ENCODE measurements at regions not wholly inside any gene's neighbourhood (a gene's known extent, or its start where the extent isn't known, plus 50 kb on each side); places are given as distances from the start of the nearest gene placed in this dataset.
A peak's percentile ranks its signal among the peaks of the same experiment; 100 is the strongest.

DNA sequence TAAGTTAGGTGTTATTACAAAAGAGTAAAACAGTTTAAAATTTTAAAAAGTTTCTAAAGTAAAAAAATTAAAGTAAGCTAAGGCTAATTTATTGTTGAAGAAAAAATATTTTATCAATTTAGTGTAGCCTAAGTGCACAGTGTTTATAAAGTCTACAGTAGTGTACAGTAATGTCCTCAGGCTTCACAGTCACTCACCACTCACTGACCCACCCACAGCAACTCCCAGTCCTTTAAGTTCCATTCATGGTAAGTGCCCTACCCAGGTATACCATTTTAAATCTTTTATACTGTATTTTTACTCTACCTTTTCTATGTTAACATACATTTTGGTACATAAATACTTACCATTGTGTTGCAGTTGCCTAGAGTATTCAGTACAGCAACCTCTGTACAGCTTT lies 120.3 kb upstream of the DKK2 start:
- H3K36me3 Mint-ChIP-seq, result no peaks in the 10 kb centered on the region
- no peak overlapping the region for H3K27ac Mint-ChIP-seq
- H3K4me1 Mint-ChIP-seq, result no peaks in the 10 kb centered on the region
- no peaks in the 10 kb centered on the region for H3K27me3 ChIP-seq (replicated peaks in 1 of 2; ENCODE audit: control insufficient read depth in 2 of 2, extremely low read depth in 1 of 2, insufficient read depth in 2 of 2, low read length in 1 of 2)
- H3K27ac ChIP-seq (ENCODE audit: low read length), result no peak overlapping the region
- peaks cover 0 to 2% of the 10 kb centered on the region in 2 donors for H3K27me3 Mint-ChIP-seq
- H3K9me3 Mint-ChIP-seq, result peaks cover 0 to 4% (median 0%) of the 10 kb centered on the region in 3 donors
- no peaks in the 10 kb centered on the region for H3K4me1 ChIP-seq (ENCODE audit: control insufficient read depth in 1 of 2, extremely low read depth in 1 of 2, insufficient read depth in 2 of 2, low read length in 2 of 2)
- H3K36me3 ChIP-seq (ENCODE audit: control insufficient read depth in 2 of 2, extremely low read depth in 1 of 2, insufficient read depth in 1 of 2, low read length in 1 of 2), result no peaks in the 10 kb centered on the region
- POLR2A ChIA-PET, result no interaction called here
- H3K4me3 Mint-ChIP-seq, result no peak overlapping the region
- no peak overlapping the region for H3K4me3 ChIP-seq (ENCODE audit: control insufficient read depth in 1 of 2, extremely low read depth in 1 of 2, low read length in 1 of 2)
- CTCF ChIA-PET, result no interaction called here
- no peak for ATAC-seq (replicated peaks in 1 of 4)
- no peak for DNase-seq
- no peaks in the 10 kb centered on the region for H3K9me3 ChIP-seq

DNA sequence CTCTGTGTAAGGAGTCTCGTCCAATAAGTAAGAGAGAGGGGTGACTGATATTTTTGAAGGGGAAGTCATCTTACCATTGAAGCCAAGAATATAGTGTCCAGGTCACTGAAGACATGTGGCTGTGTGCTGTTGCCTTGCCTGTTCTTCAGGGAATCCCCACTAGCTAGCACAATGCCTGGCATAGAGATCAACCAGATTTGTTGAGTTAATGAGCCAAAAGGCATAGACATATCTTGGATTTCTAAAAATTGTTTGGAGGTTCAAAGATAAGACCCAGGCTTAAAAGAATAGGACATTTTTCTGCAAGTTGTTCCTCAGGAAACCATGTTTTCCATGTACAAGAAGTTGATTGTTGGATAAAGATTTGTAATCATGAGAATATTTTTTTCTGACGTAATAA lies 119.3 kb upstream of the DKK2 start:
- Histone ChIP-seq H3K4me3 (ENCODE audit: control insufficient read depth in 1 of 2, extremely low read depth in 1 of 2, low read length in 1 of 2) (no peak overlapping the region), H3K27me3 (replicated peaks in 1 of 2; ENCODE audit: control insufficient read depth in 2 of 2, extremely low read depth in 1 of 2, insufficient read depth in 2 of 2, low read length in 1 of 2) (no peaks in the 10 kb centered on the region), H3K36me3 (ENCODE audit: control insufficient read depth in 2 of 2, extremely low read depth in 1 of 2, insufficient read depth in 1 of 2, low read length in 1 of 2) (no peaks in the 10 kb centered on the region), H3K27ac (ENCODE audit: low read length) (no peak overlapping the region), H3K4me1 (ENCODE audit: control insufficient read depth in 1 of 2, extremely low read depth in 1 of 2, insufficient read depth in 2 of 2, low read length in 2 of 2) (no peaks in the 10 kb centered on the region), H3K9me3 (no peaks in the 10 kb centered on the region)
- Mint-ChIP-seq H3K9me3 (no peaks in the 10 kb centered on the region), H3K36me3 (no peaks in the 10 kb centered on the region), H3K4me3 (no peak overlapping the region), H3K27me3 (peaks cover 0 to 2% of the 10 kb centered on the region in 2 donors), H3K27ac (no peak overlapping the region), H3K4me1 (no peaks in the 10 kb centered on the region)
- CTCF ChIA-PET, result no interaction called here
- WGBS (ENCODE audit: insufficient coverage), result no CpG with 5 or more reads among the region's 2 CpGs
- DNase-seq (no peak), ATAC-seq (replicated peaks in 1 of 4) (no peak)
- POLR2A ChIA-PET, result no interaction called here

DNA sequence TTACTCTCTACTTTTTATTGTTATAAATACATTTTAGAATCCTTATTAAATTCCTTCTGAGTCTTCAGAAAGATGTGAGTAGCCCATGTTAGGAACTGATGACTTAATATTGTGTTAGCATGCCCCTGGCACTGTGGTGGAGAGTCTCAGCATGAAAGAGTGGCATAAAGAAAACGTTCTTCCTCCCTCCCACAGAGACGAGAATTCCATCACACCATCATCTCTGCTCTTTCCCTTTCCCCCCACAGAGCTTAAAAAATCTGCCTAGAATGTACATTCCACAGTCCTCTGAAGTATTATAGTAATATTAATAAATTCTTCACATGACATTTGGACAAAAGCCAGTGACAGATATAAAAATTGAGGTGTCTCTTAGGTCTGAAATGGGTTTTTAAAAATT lies 117.8 kb upstream of the DKK2 start:
- Histone ChIP-seq H3K4me3 (ENCODE audit: control insufficient read depth in 1 of 2, extremely low read depth in 1 of 2, low read length in 1 of 2) (no peak overlapping the region), H3K27me3 (replicated peaks in 1 of 2; ENCODE audit: control insufficient read depth in 2 of 2, extremely low read depth in 1 of 2, insufficient read depth in 2 of 2, low read length in 1 of 2) (no peaks in the 10 kb centered on the region), H3K9me3 (no peaks in the 10 kb centered on the region), H3K27ac (ENCODE audit: low read length) (no peak overlapping the region), H3K36me3 (ENCODE audit: control insufficient read depth in 2 of 2, extremely low read depth in 1 of 2, insufficient read depth in 1 of 2, low read length in 1 of 2) (no peaks in the 10 kb centered on the region), H3K4me1 (ENCODE audit: control insufficient read depth in 1 of 2, extremely low read depth in 1 of 2, insufficient read depth in 2 of 2, low read length in 2 of 2) (no peaks in the 10 kb centered on the region)
- ChIA-PET CTCF (no interaction called here), POLR2A (no interaction called here)
- no peaks in the 10 kb centered on the region for H3K4me1 Mint-ChIP-seq
- H3K36me3 Mint-ChIP-seq, result no peaks in the 10 kb centered on the region
- H3K4me3 Mint-ChIP-seq, result no peak overlapping the region
- DNase-seq (no peak), ATAC-seq (replicated peaks in 1 of 4) (no peak)
- no peaks in the 10 kb centered on the region for H3K9me3 Mint-ChIP-seq
- no peak overlapping the region for H3K27ac Mint-ChIP-seq
- peaks cover 0 to 2% of the 10 kb centered on the region in 2 donors for H3K27me3 Mint-ChIP-seq
- no CpG with 5 or more reads among the region's 2 CpGs for WGBS (ENCODE audit: insufficient coverage)

DNA sequence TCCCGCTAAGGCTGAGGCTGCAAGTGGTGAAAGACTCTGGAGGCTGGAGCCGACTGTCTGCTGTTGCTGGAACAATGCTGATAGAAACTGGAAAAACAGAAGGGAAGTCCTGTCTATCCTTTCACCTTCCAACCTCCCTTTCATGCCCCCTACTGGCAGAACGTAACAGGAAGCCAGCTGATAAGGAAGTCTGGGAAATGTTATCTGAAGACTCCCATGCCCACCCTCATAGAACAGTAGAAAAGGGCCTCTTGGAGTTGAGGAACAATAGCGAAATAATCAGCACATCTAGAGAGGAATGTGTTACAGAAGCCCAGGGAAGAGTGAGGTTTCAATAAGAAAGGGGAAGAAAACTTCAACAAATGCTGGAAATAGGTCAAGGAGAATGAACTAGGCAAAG lies 117.1 kb upstream of the DKK2 start:
- DNase-seq (no peak), ATAC-seq (replicated peaks in 1 of 4) (no peak)
- H3K4me1 Mint-ChIP-seq, result no peaks in the 10 kb centered on the region
- no peak overlapping the region for H3K4me3 Mint-ChIP-seq
- ChIA-PET POLR2A (no interaction called here), CTCF (no interaction called here)
- H3K27ac Mint-ChIP-seq, result no peak overlapping the region
- H3K9me3 Mint-ChIP-seq, result no peaks in the 10 kb centered on the region
- no peaks in the 10 kb centered on the region for H3K4me1 ChIP-seq (ENCODE audit: control insufficient read depth in 1 of 2, extremely low read depth in 1 of 2, insufficient read depth in 2 of 2, low read length in 2 of 2)
- no peaks in the 10 kb centered on the region for H3K36me3 Mint-ChIP-seq
- H3K27me3 ChIP-seq (replicated peaks in 1 of 2; ENCODE audit: control insufficient read depth in 2 of 2, extremely low read depth in 1 of 2, insufficient read depth in 2 of 2, low read length in 1 of 2), result no peaks in the 10 kb centered on the region
- no peaks in the 10 kb centered on the region for H3K36me3 ChIP-seq (ENCODE audit: control insufficient read depth in 2 of 2, extremely low read depth in 1 of 2, insufficient read depth in 1 of 2, low read length in 1 of 2)
- no peak overlapping the region for H3K27ac ChIP-seq (ENCODE audit: low read length)
- H3K9me3 ChIP-seq, result no peaks in the 10 kb centered on the region
- peaks cover 0 to 2% of the 10 kb centered on the region in 2 donors for H3K27me3 Mint-ChIP-seq
- no peak overlapping the region for H3K4me3 ChIP-seq (ENCODE audit: control insufficient read depth in 1 of 2, extremely low read depth in 1 of 2, low read length in 1 of 2)
- WGBS (ENCODE audit: insufficient coverage), result no CpG with 5 or more reads among the region's 4 CpGs

DNA sequence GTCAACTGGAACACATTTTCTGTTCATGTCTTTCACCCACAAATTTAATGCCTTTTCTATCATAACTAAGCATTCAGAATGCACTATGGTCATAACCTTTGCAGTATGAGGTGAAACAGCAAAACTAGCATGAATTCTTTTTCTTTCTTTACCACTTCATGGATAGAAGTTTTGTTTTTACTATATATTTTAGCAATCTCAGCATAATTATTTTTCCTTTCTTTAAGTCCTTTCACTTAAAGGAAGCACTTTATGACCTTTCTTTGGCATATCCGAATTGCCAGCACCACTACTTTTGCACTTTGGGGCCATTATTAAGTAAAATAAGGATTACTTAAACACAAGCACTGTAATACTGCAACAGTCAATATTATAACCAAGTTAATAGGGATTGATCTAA lies 115.1 kb upstream of the DKK2 start:
- no peaks in the 10 kb centered on the region for H3K36me3 Mint-ChIP-seq
- ATAC-seq (replicated peaks in 1 of 4) (no peak), DNase-seq (no peak)
- H3K4me1 Mint-ChIP-seq, result peaks cover 0 to 4% (median 0%) of the 10 kb centered on the region in 3 donors
- Histone ChIP-seq H3K27ac (ENCODE audit: low read length) (no peak overlapping the region), H3K36me3 (ENCODE audit: control insufficient read depth in 2 of 2, extremely low read depth in 1 of 2, insufficient read depth in 1 of 2, low read length in 1 of 2) (no peaks in the 10 kb centered on the region), H3K4me3 (ENCODE audit: control insufficient read depth in 1 of 2, extremely low read depth in 1 of 2, low read length in 1 of 2) (no peak overlapping the region), H3K27me3 (replicated peaks in 1 of 2; ENCODE audit: control insufficient read depth in 2 of 2, extremely low read depth in 1 of 2, insufficient read depth in 2 of 2, low read length in 1 of 2) (no peaks in the 10 kb centered on the region), H3K9me3 (no peaks in the 10 kb centered on the region), H3K4me1 (ENCODE audit: control insufficient read depth in 1 of 2, extremely low read depth in 1 of 2, insufficient read depth in 2 of 2, low read length in 2 of 2) (no peaks in the 10 kb centered on the region)
- H3K4me3 Mint-ChIP-seq, result no peak overlapping the region
- H3K27me3 Mint-ChIP-seq, result peaks cover 0 to 2% of the 10 kb centered on the region in 2 donors
- WGBS (ENCODE audit: insufficient coverage), result no CpG with 5 or more reads among the region's 1 CpG
- no peaks in the 10 kb centered on the region for H3K9me3 Mint-ChIP-seq
- ChIA-PET POLR2A (no interaction called here), CTCF (no interaction called here)
- H3K27ac Mint-ChIP-seq, result no peak overlapping the region

DNA sequence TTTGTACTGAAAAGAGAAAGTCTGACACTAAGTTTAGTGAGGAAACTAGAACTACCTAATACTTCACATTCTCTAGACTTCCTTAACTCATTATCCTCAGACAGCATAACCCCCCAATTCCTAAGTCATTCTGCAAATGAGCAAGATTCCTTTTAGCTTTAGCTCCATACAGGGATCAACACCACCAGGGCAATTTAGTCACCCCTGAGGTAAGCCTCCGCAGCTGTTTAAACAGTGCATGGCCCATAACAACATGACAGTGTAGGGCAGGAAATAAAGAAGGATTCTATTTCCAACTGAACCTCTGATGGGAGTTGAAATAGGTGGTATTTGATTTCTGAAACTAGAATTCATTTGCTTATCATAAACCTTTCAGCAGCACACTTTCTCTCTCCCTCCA lies 112.8 kb upstream of the DKK2 start:
- POLR2A ChIA-PET, result no interaction called here
- H3K4me3 ChIP-seq (ENCODE audit: control insufficient read depth in 1 of 2, extremely low read depth in 1 of 2, low read length in 1 of 2), result no peak overlapping the region
- H3K27ac Mint-ChIP-seq, result no peak overlapping the region

DNA sequence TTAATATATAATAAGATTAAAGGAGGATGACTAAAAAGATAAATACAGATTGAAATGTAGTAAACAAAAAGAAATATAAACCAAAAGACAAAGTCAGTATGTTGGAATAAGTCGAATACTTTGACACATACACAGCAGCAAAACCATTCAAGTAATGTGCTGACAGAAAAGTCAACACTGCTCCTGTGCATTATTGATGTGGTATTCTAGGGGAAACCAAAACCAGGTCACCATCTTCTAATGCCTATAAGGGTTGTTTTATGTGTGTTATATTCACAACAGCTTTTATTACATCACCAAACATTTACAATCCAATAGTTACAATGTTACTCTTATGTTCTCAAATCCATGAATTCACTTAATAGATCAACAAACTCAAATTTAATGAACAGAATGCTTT lies 111.8 kb upstream of the DKK2 start:
- Mint-ChIP-seq H3K27me3 (peaks cover 0 to 2% of the 10 kb centered on the region in 2 donors), H3K27ac (no peak overlapping the region), H3K9me3 (no peaks in the 10 kb centered on the region), H3K4me1 (peaks cover 0 to 4% (median 0%) of the 10 kb centered on the region in 3 donors), H3K4me3 (no peak overlapping the region), H3K36me3 (no peaks in the 10 kb centered on the region)
- no peaks in the 10 kb centered on the region for H3K36me3 ChIP-seq (ENCODE audit: control insufficient read depth in 2 of 2, extremely low read depth in 1 of 2, insufficient read depth in 1 of 2, low read length in 1 of 2)
- H3K4me1 ChIP-seq (ENCODE audit: control insufficient read depth in 1 of 2, extremely low read depth in 1 of 2, insufficient read depth in 2 of 2, low read length in 2 of 2), result no peaks in the 10 kb centered on the region
- no CpG with 5 or more reads among the region's 1 CpG for WGBS (ENCODE audit: insufficient coverage)
- peak in 1 of 35 experiments; percentile 9 for DNase-seq
- ChIA-PET CTCF (no interaction called here), POLR2A (no interaction called here)
- peak in 1 of 4 experiments; percentile 50 for ATAC-seq (replicated peaks in 1 of 4)
- H3K27me3 ChIP-seq (replicated peaks in 1 of 2; ENCODE audit: control insufficient read depth in 2 of 2, extremely low read depth in 1 of 2, insufficient read depth in 2 of 2, low read length in 1 of 2), result no peaks in the 10 kb centered on the region
- H3K9me3 ChIP-seq, result no peaks in the 10 kb centered on the region
- H3K4me3 ChIP-seq (ENCODE audit: control insufficient read depth in 1 of 2, extremely low read depth in 1 of 2, low read length in 1 of 2), result no peak overlapping the region
- no peak overlapping the region for H3K27ac ChIP-seq (ENCODE audit: low read length)

More for the DNA sequence above, 112.8 kb upstream of the DKK2 start:
- no peak overlapping the region for H3K4me3 Mint-ChIP-seq
- Histone ChIP-seq H3K27me3 (replicated peaks in 1 of 2; ENCODE audit: control insufficient read depth in 2 of 2, extremely low read depth in 1 of 2, insufficient read depth in 2 of 2, low read length in 1 of 2) (no peaks in the 10 kb centered on the region), H3K27ac (ENCODE audit: low read length) (no peak overlapping the region), H3K4me1 (ENCODE audit: control insufficient read depth in 1 of 2, extremely low read depth in 1 of 2, insufficient read depth in 2 of 2, low read length in 2 of 2) (no peaks in the 10 kb centered on the region), H3K36me3 (ENCODE audit: control insufficient read depth in 2 of 2, extremely low read depth in 1 of 2, insufficient read depth in 1 of 2, low read length in 1 of 2) (no peaks in the 10 kb centered on the region), H3K9me3 (no peaks in the 10 kb centered on the region)
- peaks cover 0 to 2% of the 10 kb centered on the region in 2 donors for H3K27me3 Mint-ChIP-seq
- no peak for DNase-seq
- H3K36me3 Mint-ChIP-seq, result no peaks in the 10 kb centered on the region
- no peak for ATAC-seq (replicated peaks in 1 of 4)
- no CpG with 5 or more reads among the region's 1 CpG for WGBS (ENCODE audit: insufficient coverage)
- CTCF ChIA-PET, result no interaction called here
- no peaks in the 10 kb centered on the region for H3K9me3 Mint-ChIP-seq
- H3K4me1 Mint-ChIP-seq, result peaks cover 0 to 4% (median 0%) of the 10 kb centered on the region in 3 donors

Data from T-cell (primary cell).